A204.1 (cell line): ENCODE measurements at regions not wholly inside any gene's neighbourhood (a gene's known extent, or its start where the extent isn't known, plus 50 kb on each side); places are given as distances from the start of the nearest gene placed in this dataset.

Source experiments
- FAIRE-seq: peaks from 2 replicates; lab custom pipeline; 2012; peaks lifted over from hg19 to GRCh38; lab: Jason Lieb, UNC

DNA sequence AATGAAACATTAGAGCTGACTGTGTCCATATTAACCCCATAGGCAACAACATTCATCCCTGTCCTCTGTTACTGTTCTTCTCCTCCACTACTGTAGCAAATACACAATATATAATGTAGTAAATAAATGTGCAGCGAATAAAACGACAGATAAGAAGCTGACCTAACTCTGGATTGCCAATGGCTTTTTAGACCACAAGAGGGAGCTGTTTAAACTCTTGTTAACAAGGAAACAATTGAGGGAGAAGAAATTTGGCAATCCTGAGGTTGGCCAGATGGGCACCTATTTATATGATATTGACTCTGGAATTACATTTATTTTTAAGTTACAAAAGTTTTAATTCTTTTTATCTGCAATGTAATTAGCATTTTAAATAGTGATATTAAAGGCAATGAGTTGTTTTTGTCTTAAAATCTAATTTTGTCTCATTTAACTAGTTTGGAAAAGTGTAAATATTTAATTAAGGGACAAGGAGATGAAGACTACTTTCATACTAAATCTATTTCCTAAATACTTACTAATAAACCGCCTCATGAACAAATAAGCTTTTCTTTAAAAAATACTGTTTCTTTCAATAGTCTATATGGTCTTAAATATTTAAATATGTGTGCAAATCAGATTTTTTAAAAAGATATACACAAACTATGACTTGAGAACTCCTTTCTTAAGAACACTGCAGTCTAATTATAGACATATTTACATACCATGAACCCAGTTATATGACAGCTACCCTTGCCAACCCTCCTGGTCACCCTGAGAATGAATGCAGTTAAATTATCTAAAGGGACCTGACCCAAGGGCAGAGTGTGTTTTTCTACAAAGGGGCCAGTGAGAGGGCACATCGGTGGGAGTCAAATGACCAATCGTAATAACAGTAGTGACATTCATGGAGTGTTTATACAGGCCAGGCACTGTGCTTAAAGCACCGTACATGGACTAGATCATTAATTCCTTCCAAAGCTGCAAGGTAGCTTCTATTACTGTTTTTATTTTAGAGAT, 52.9 kb upstream of the HPF1 start:
- peak; percentile 96 for FAIRE-seq

- no peak for FAIRE-seq
These were observed 50.3 kb upstream of the HPF1 start for GRCh38 chr4:169807934-169808509.
